Endodermal cell (in vitro differentiated cells): ENCODE measurements at regions not wholly inside any gene's neighbourhood (a gene's known extent, or its start where the extent isn't known, plus 50 kb on each side); places are given as distances from the start of the nearest gene placed in this dataset.

Experiments
- DNase-seq: peaks from one replicate; pipeline ENCODE4 v3.0.0-alpha.2; 2017
- H3K27ac ChIP-seq: 2 replicates; pipeline ENCODE4 v1.5.1; 2013; ENCODE audit warnings: mild to moderate bottlenecking, low read depth, low read length, moderate library complexity
- H3K27me3 ChIP-seq: 2 replicates; pipeline ENCODE4 v1.6.1; 2013; ENCODE audit warnings: mild to moderate bottlenecking, low read length, moderate library complexity; ENCODE audit not compliant: insufficient read depth, control insufficient read depth, poor library complexity, severe bottlenecking
- H3K36me3 ChIP-seq: 2 replicates; pipeline ENCODE4 v1.7.0; 2013; ENCODE audit warnings: mild to moderate bottlenecking, low read length, moderate library complexity; ENCODE audit not compliant: control insufficient read depth, insufficient read depth
- H3K4me1 ChIP-seq: one replicate; pipeline ENCODE4 v1.7.0; 2013; ENCODE audit warnings: low read length; ENCODE audit not compliant: control insufficient read depth, insufficient read depth
- H3K4me3 ChIP-seq: 2 replicates; pipeline ENCODE4 v1.5.1; 2013; ENCODE audit warnings: mild to moderate bottlenecking, low read length, moderate library complexity
- H3K9ac ChIP-seq: 2 replicates; pipeline ENCODE4 v1.6.1; 2013; ENCODE audit warnings: mild to moderate bottlenecking, low read length, moderate library complexity; ENCODE audit not compliant: poor library complexity, severe bottlenecking; ENCODE audit errors: extremely low read depth
- H3K9me3 ChIP-seq: 2 replicates; pipeline ENCODE4 v1.6.1; 2013; ENCODE audit warnings: mild to moderate bottlenecking, low read length, moderate library complexity; ENCODE audit not compliant: control insufficient read depth
- H3K27ac Mint-ChIP-seq: 2 replicates; pipeline ENCODE4 v1.8.0; 2020; ENCODE audit warnings: mixed read lengths
- H3K27me3 Mint-ChIP-seq: 2 replicates; pipeline ENCODE4 v1.8.0; 2021; ENCODE audit warnings: mild to moderate bottlenecking, mixed read lengths; ENCODE audit not compliant: insufficient read depth
- H3K36me3 Mint-ChIP-seq: 2 replicates; pipeline ENCODE4 v1.8.0; 2020; ENCODE audit warnings: low read depth, mixed read lengths
- H3K4me1 Mint-ChIP-seq: 2 replicates; pipeline ENCODE4 v1.8.0; 2020; ENCODE audit warnings: mixed read lengths
- H3K4me3 Mint-ChIP-seq: 2 replicates; pipeline ENCODE4 v1.8.0; 2020; ENCODE audit warnings: mild to moderate bottlenecking, moderate library complexity, mixed read lengths
- H3K9me3 Mint-ChIP-seq: 2 replicates; pipeline ENCODE4 v1.8.0; 2020; ENCODE audit warnings: mild to moderate bottlenecking, mixed read lengths
- CTCF ChIP-seq: fragments of 200-600 bp; sonication (generic); conservative IDR thresholded peaks from 2 replicates; pipeline ENCODE4 v1.5.0; 2021; ENCODE audit warnings: antibody characterized with exemption, mild to moderate bottlenecking
- WGBS, 2 experiments: methylation state at CpG; one replicate each; pipeline versions ENCODE4 v1.1.5 to v1.1.7; 2013; ENCODE audit warnings: missing lambda C conversion rate in 2 of 2, mixed read lengths in 1 of 2; ENCODE audit not compliant: insufficient coverage in 1 of 2, insufficient read length in 1 of 2; 5-methylcytosine and 5-hydroxymethylcytosine counted together

GRCh38 chr14:38432186-38432585 is 176.3 kb upstream of the CLEC14A start:
- DNase-seq, result no peak
- H3K36me3 ChIP-seq, result no peaks in the 10 kb centered on the region
- WGBS, 2 experiments, result 100% methylated on average over 1 of the region's 2 CpGs; no CpG with 5 or more reads in 1 of the 2 experiments
- peaks cover 4% of the 10 kb centered on the region for H3K4me1 ChIP-seq
- H3K9ac ChIP-seq, result no peak overlapping the region
- no peak overlapping the region for H3K4me3 ChIP-seq
- Mint-ChIP-seq H3K4me3 (no peak overlapping the region), H3K27ac (no peak overlapping the region), H3K4me1 (peaks cover 10% of the 10 kb centered on the region), H3K36me3 (no peaks in the 10 kb centered on the region), H3K27me3 (no peaks in the 10 kb centered on the region), H3K9me3 (no peaks in the 10 kb centered on the region)
- no peak overlapping the region for H3K27ac ChIP-seq
- no peak for TF ChIP-seq CTCF
- no peaks in the 10 kb centered on the region for H3K9me3 ChIP-seq
- no peaks in the 10 kb centered on the region for H3K27me3 ChIP-seq

GRCh38 chr14:38431156-38431555 is 175.3 kb upstream of the CLEC14A start:
- H3K9me3 Mint-ChIP-seq, result no peaks in the 10 kb centered on the region
- no peaks in the 10 kb centered on the region for H3K9me3 ChIP-seq
- no peak overlapping the region for H3K4me3 ChIP-seq
- H3K4me1 ChIP-seq, result peaks cover 4% of the 10 kb centered on the region
- H3K9ac ChIP-seq, result no peak overlapping the region
- TF ChIP-seq CTCF, result no peak
- no peaks in the 10 kb centered on the region for H3K27me3 Mint-ChIP-seq
- H3K27ac ChIP-seq, result no peak overlapping the region
- no peak for DNase-seq
- WGBS, 2 experiments, result 76 to 100% methylated on average over 1 to 2 of the region's 4 CpGs
- no peaks in the 10 kb centered on the region for H3K36me3 ChIP-seq
- H3K27me3 ChIP-seq, result no peaks in the 10 kb centered on the region
- H3K4me1 Mint-ChIP-seq, result peaks cover 10% of the 10 kb centered on the region
- H3K4me3 Mint-ChIP-seq, result no peak overlapping the region
- H3K27ac Mint-ChIP-seq, result no peak overlapping the region
- no peaks in the 10 kb centered on the region for H3K36me3 Mint-ChIP-seq

- no peak overlapping the region for H3K4me3 ChIP-seq
- H3K27ac ChIP-seq, result no peak overlapping the region
- no peaks in the 10 kb centered on the region for H3K36me3 Mint-ChIP-seq
- no peak for DNase-seq
- H3K27me3 ChIP-seq, result no peaks in the 10 kb centered on the region
- no peaks in the 10 kb centered on the region for H3K27me3 Mint-ChIP-seq
- 90 to 100% methylated on average over 1 to 2 of the region's 2 CpGs for WGBS, 2 experiments
- peaks cover 4% of the 10 kb centered on the region for H3K4me1 ChIP-seq
- no peaks in the 10 kb centered on the region for H3K9me3 ChIP-seq
- no peaks in the 10 kb centered on the region for H3K36me3 ChIP-seq
- H3K9ac ChIP-seq, result no peak overlapping the region
- peaks cover 10% of the 10 kb centered on the region for H3K4me1 Mint-ChIP-seq
- no peak overlapping the region for H3K27ac Mint-ChIP-seq
- TF ChIP-seq CTCF, result no peak
- H3K4me3 Mint-ChIP-seq, result no peak overlapping the region
- H3K9me3 Mint-ChIP-seq, result no peaks in the 10 kb centered on the region
Measured at GRCh38 chr14:38430522-38430921, 174.6 kb upstream of the CLEC14A start.
